Neuronal stem cell (in vitro differentiated cells): ENCODE measurements at regions not wholly inside any gene's neighbourhood (a gene's known extent, or its start where the extent isn't known, plus 50 kb on each side); places are given as distances from the start of the nearest gene placed in this dataset.
"Not testable (repeated sequence)": the region's sequence is repeated elsewhere in the genome, so short reads cannot be mapped to it uniquely, and the experiment has no call there.

Experiments
- DNase-seq: peaks from one replicate; pipeline ENCODE4 v3.0.0-alpha.2; 2013; ENCODE audit warnings: low spot score
- H2AFZ ChIP-seq: one replicate; pipeline ENCODE4 v1.6.1; 2013; ENCODE audit warnings: mild to moderate bottlenecking, low read length, inconsistent platforms
- H2AK5ac ChIP-seq: 2 replicates; pipeline ENCODE4 v1.6.1; 2013; ENCODE audit warnings: low read depth, mild to moderate bottlenecking, inconsistent platforms, low read length, moderate library complexity, mixed read lengths
- H2BK120ac ChIP-seq: 2 replicates; pipeline ENCODE4 v1.6.1; 2013; ENCODE audit warnings: low read depth, mild to moderate bottlenecking, inconsistent platforms, low read length, moderate library complexity, mixed read lengths
- H2BK12ac ChIP-seq: one replicate; pipeline ENCODE4 v1.6.1; 2013; ENCODE audit warnings: low read length, inconsistent platforms
- H2BK15ac ChIP-seq: 2 replicates; pipeline ENCODE4 v1.6.1; 2013; ENCODE audit warnings: mild to moderate bottlenecking, low read length, inconsistent platforms, mixed read lengths
- H2BK5ac ChIP-seq: one replicate; pipeline ENCODE4 v1.6.1; 2013; ENCODE audit warnings: inconsistent platforms, mild to moderate bottlenecking, low read length, moderate library complexity
- H3K14ac ChIP-seq: one replicate; pipeline ENCODE4 v1.6.1; 2013; ENCODE audit warnings: low read length, inconsistent platforms
- H3K18ac ChIP-seq: 2 replicates; pipeline ENCODE4 v1.6.1; 2013; ENCODE audit warnings: low read length, inconsistent platforms
- H3K23ac ChIP-seq: 2 replicates; pipeline ENCODE4 v1.6.1; 2013; ENCODE audit warnings: low read depth, mild to moderate bottlenecking, mixed read lengths, low read length, inconsistent platforms; ENCODE audit not compliant: poor library complexity
- H3K27ac ChIP-seq: replicated peaks from 3 replicates; pipeline ENCODE4 v1.5.1; 2013; ENCODE audit warnings: low read length, inconsistent platforms
- H3K27me3 ChIP-seq, 3 experiments: 2 replicates each; pipeline ENCODE4 v1.6.1; 2013; ENCODE audit warnings: low read length in 3 of 3, mild to moderate bottlenecking in 2 of 3, inconsistent platforms in 1 of 3, low read depth in 1 of 3, mixed read lengths in 1 of 3, moderate library complexity in 1 of 3; ENCODE audit not compliant: control insufficient read depth in 3 of 3, insufficient read depth in 3 of 3
- H3K36me3 ChIP-seq, 2 donors: replicated peaks in 1 of 2; 2 replicates each; pipeline ENCODE4 v1.6.1; 2013; ENCODE audit warnings: low read length in 2 of 2; ENCODE audit not compliant: control insufficient read depth in 2 of 2, insufficient read depth in 2 of 2
- H3K4ac ChIP-seq: 2 replicates; pipeline ENCODE4 v1.6.1; 2013; ENCODE audit warnings: inconsistent platforms, mild to moderate bottlenecking, low read length, moderate library complexity
- H3K4me1 ChIP-seq, 2 donors: 1 replicate in 1 of 2; 2 replicates in 1 of 2; pipeline ENCODE4 v1.6.1; 2013; ENCODE audit warnings: low read length in 2 of 2, low read depth in 1 of 2; ENCODE audit not compliant: control insufficient read depth in 2 of 2, insufficient read depth in 1 of 2
- H3K4me2 ChIP-seq: one replicate; pipeline ENCODE4 v1.6.1; 2013; ENCODE audit warnings: mild to moderate bottlenecking, low read length, inconsistent platforms; ENCODE audit not compliant: insufficient read depth, poor library complexity, severe bottlenecking
- H3K4me3 ChIP-seq, 2 donors: 2 replicates each; pipeline ENCODE4 v1.5.1; 2013; ENCODE audit warnings: low read length in 2 of 2, mild to moderate bottlenecking in 2 of 2, inconsistent platforms in 1 of 2, moderate library complexity in 1 of 2
- H3K79me1 ChIP-seq: one replicate; pipeline ENCODE4 v1.6.1; 2013; ENCODE audit warnings: low read depth, mild to moderate bottlenecking, inconsistent platforms, low read length, moderate library complexity
- H3K9ac ChIP-seq: one replicate; pipeline ENCODE4 v1.6.1; 2013; ENCODE audit warnings: mild to moderate bottlenecking, low read depth, low read length, inconsistent platforms; ENCODE audit not compliant: poor library complexity
- H3K9me3 ChIP-seq, 2 donors: replicated peaks in 1 of 2; 2 replicates each; pipeline versions ENCODE3 to v1.6.1; 2013; ENCODE audit warnings: low read length in 2 of 2, mild to moderate bottlenecking in 2 of 2, inconsistent platforms in 1 of 2, low read depth in 1 of 2, mixed read lengths in 1 of 2, moderate library complexity in 1 of 2; ENCODE audit not compliant: control insufficient read depth in 2 of 2, insufficient read depth in 1 of 2
- H4K8ac ChIP-seq: one replicate; pipeline ENCODE4 v1.6.1; 2013; ENCODE audit warnings: low read depth, mild to moderate bottlenecking, inconsistent platforms, low read length, moderate library complexity
- H4K91ac ChIP-seq: one replicate; pipeline ENCODE4 v1.6.1; 2013; ENCODE audit warnings: low read length, low read depth, mild to moderate bottlenecking, inconsistent platforms; ENCODE audit not compliant: poor library complexity
- WGBS, 2 donors: extraction: QIAGEN DNeasy Blood & Tissue Kit; methylation state at CpG; one replicate each; pipeline ENCODE4 v1.1.7; 2013; ENCODE audit warnings: missing lambda C conversion rate in 2 of 2, mixed read lengths in 1 of 2; ENCODE audit not compliant: insufficient read length in 2 of 2, insufficient replicate concordance in 1 of 2; ENCODE audit errors: extremely low coverage in 2 of 2; 5-methylcytosine and 5-hydroxymethylcytosine counted together

DNA sequence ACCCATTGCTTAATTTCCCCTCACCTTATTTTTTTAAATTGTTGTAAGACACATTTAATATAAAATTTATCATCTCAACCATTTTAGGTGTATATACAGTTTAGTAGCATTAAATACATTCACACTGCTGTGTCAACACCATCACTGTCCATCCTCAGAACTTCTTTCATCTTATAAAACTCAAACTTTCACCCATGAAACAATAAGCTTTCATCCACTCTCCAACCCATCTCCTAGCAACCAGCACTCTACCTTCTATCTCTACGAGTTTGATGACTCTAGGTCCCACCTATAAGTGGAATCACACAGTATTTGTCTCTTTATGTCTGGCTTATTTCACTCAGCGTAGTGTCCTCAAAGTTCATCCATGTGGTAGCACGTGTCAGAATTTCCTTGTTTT, 75.5 kb downstream of the TBX3 start:
- H3K79me1 ChIP-seq = no peaks in the 10 kb centered on the region
- H3K9ac ChIP-seq = no peak overlapping the region
- H3K14ac ChIP-seq = no peak overlapping the region
- H2AK5ac ChIP-seq = no peak overlapping the region
- no peak overlapping the region for H3K18ac ChIP-seq
- no peak overlapping the region for H2BK15ac ChIP-seq
- H3K23ac ChIP-seq = no peak overlapping the region
- H3K4me2 ChIP-seq = no peak overlapping the region
- H3K4me3 ChIP-seq = no peak overlapping the region
- no peaks in the 10 kb centered on the region for H3K9me3 ChIP-seq
- no peaks in the 10 kb centered on the region for H3K36me3 ChIP-seq
- no peak overlapping the region for H2BK12ac ChIP-seq
- H2BK5ac ChIP-seq = no peak overlapping the region
- H3K4me1 ChIP-seq = no peaks in the 10 kb centered on the region
- no peak overlapping the region for H2AFZ ChIP-seq
- H4K91ac ChIP-seq = no peak overlapping the region
- H3K4ac ChIP-seq = no peak overlapping the region
- WGBS, 2 donors = no CpG with 5 or more reads among the region's 3 CpGs
- no peaks in the 10 kb centered on the region for H3K27me3 ChIP-seq
- no peak overlapping the region for H2BK120ac ChIP-seq
- no peak overlapping the region for H4K8ac ChIP-seq
- H3K27ac ChIP-seq = no peak overlapping the region
- DNase-seq = no peak

DNA sequence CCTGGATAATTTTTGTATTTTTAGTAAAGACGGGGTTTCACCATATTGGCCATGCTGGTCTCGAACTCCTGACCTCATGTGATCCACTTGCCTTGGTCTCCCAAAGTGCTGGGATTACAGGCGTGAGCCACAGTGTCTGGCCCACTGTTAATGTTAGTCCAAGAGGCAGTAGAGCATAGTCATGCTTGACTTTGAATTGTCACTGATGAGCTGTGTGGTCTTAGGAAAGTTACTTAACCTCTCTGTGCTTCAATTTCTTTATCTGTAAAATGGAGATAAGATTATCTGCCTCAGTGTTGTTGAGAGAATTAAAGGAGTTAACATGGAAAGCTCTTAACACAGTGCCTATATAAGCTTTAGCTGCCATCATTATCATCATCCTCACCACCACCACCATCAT, 78.1 kb downstream of the TBX3 start:
- Histone ChIP-seq H3K27me3 (no peaks in the 10 kb centered on the region), H3K14ac (no peak overlapping the region), H2AFZ (no peak overlapping the region), H2BK15ac (no peak overlapping the region), H3K4me1 (no peaks in the 10 kb centered on the region), H4K8ac (no peak overlapping the region), H3K9me3 (no peaks in the 10 kb centered on the region), H3K4me3 (no peak overlapping the region), H2BK120ac (no peak overlapping the region), H2AK5ac (no peak overlapping the region), H3K4ac (no peak overlapping the region), H3K27ac (no peak overlapping the region), H2BK12ac (no peak overlapping the region), H3K79me1 (no peaks in the 10 kb centered on the region), H2BK5ac (no peak overlapping the region), H3K4me2 (no peak overlapping the region), H3K23ac (no peak overlapping the region), H4K91ac (no peak overlapping the region), H3K36me3 (no peaks in the 10 kb centered on the region), H3K18ac (no peak overlapping the region), H3K9ac (no peak overlapping the region)
- no CpG with 5 or more reads among the region's 3 CpGs for WGBS, 2 donors
- no peak for DNase-seq

DNA sequence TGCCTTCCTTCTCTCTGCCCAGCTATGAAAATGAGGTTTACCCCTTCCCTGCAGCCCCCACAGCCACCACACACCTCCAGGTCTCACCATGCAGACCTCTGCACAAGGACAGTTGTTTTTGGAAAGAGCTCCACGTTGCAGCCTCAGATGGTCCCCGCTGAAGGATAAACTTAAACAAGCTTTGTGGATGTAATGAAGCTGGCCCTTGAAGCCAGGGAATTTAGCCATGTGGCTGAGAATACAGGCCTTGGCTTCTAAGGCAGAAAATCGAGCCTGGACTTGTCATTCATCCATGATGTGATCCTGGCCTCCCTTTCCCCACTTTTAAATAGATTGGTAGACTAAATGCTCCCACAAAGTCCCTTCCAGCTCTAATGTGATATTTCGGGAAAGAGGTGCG, 79.4 kb downstream of the TBX3 start:
- WGBS, 2 donors = no CpG with 5 or more reads among the region's 5 CpGs
- H2BK5ac ChIP-seq = no peak overlapping the region
- H3K36me3 ChIP-seq = no peaks in the 10 kb centered on the region
- no peak overlapping the region for H3K27ac ChIP-seq
- no peak overlapping the region for H2BK15ac ChIP-seq
- peaks cover 0 to 3% of the 10 kb centered on the region in 2 donors for H3K9me3 ChIP-seq
- no peaks in the 10 kb centered on the region for H3K27me3 ChIP-seq
- no peak overlapping the region for H2AFZ ChIP-seq
- no peak overlapping the region for H4K8ac ChIP-seq
- H3K23ac ChIP-seq = no peak overlapping the region
- no peak overlapping the region for H3K18ac ChIP-seq
- H2BK12ac ChIP-seq = no peak overlapping the region
- no peak overlapping the region for H3K4ac ChIP-seq
- no peak overlapping the region for H3K4me2 ChIP-seq
- no peak overlapping the region for H2BK120ac ChIP-seq
- H3K9ac ChIP-seq = no peak overlapping the region
- H3K4me3 ChIP-seq = no peak overlapping the region
- no peaks in the 10 kb centered on the region for H3K4me1 ChIP-seq
- no peak for DNase-seq
- H3K79me1 ChIP-seq = no peaks in the 10 kb centered on the region
- no peak overlapping the region for H2AK5ac ChIP-seq
- H4K91ac ChIP-seq = no peak overlapping the region
- H3K14ac ChIP-seq = no peak overlapping the region

DNA sequence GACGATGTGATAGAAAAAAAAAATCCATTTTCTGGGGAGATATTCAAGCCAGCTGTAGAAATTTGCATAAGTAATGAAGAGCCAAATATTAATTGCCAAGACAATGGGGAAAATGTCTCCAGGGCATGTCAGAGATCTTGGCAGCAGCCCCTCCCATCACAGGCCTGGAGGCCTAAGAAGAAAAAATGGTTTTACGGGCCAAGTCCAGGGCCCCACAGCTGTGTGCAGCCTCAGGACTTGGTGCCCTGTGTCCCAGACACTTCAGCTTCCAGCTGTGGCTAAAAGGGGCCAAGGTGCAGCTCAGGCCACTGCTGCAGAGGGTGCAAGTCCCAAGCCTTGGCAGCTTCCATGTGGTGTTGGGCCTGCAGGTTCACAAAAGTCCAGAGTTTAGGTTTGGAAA, 83.4 kb downstream of the TBX3 start:
- WGBS, 2 donors = no CpG with 5 or more reads among the region's 2 CpGs
- not testable (repeated sequence) for H4K91ac ChIP-seq, H3K18ac ChIP-seq, H3K9ac ChIP-seq, H2BK12ac ChIP-seq, H3K9me3 ChIP-seq, H2BK120ac ChIP-seq, DNase-seq, H3K79me1 ChIP-seq, H2AK5ac ChIP-seq, H3K4ac ChIP-seq, H3K4me2 ChIP-seq, H2BK5ac ChIP-seq, H3K14ac ChIP-seq, H2AFZ ChIP-seq, H4K8ac ChIP-seq, H3K27ac ChIP-seq, H3K36me3 ChIP-seq, H3K4me1 ChIP-seq, H2BK15ac ChIP-seq, H3K27me3 ChIP-seq, H3K4me3 ChIP-seq, H3K23ac ChIP-seq
